ENCODE measurements at regions not wholly inside any gene's neighbourhood (a gene's known extent, or its start where the extent isn't known, plus 50 kb on each side); places are given as distances from the start of the nearest gene placed in this dataset.

DNA sequence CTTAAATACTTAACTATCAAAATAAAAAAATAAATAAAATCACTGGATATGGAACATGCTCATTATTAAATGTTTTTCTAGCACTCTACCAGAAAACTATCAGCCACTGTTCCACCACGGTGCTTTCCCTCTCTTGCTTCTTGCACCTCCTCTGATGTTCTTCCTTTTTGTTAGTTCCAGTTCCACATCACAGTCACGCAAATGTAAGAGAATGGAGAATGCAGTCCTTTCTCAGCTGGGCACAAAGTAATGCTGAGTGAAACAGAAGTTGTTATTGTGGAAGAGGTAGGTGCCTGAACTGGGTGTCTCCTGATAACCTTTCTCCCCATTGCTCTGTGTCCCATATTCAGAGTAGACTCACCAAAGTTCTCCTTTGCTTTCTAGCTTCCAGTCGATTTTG is 1116.9 kb upstream of the TMEM132C start:
- TF ChIP-seq POLR2A (IDR thresholded peaks at IDR 0.05): no peak
- TF ChIP-seq, protein P1, sequence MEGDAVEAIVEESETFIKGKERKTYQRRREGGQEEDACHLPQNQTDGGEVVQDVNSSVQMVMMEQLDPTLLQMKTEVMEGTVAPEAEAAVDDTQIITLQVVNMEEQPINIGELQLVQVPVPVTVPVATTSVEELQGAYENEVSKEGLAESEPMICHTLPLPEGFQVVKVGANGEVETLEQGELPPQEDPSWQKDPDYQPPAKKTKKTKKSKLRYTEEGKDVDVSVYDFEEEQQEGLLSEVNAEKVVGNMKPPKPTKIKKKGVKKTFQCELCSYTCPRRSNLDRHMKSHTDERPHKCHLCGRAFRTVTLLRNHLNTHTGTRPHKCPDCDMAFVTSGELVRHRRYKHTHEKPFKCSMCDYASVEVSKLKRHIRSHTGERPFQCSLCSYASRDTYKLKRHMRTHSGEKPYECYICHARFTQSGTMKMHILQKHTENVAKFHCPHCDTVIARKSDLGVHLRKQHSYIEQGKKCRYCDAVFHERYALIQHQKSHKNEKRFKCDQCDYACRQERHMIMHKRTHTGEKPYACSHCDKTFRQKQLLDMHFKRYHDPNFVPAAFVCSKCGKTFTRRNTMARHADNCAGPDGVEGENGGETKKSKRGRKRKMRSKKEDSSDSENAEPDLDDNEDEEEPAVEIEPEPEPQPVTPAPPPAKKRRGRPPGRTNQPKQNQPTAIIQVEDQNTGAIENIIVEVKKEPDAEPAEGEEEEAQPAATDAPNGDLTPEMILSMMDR (IDR thresholded peaks at IDR 0.05): no peak
